Suppressor macrophage (primary cell): ENCODE measurements at regions not wholly inside any gene's neighbourhood (a gene's known extent, or its start where the extent isn't known, plus 50 kb on each side); places are given as distances from the start of the nearest gene placed in this dataset.

Source experiments
- DNase-seq, 4 experiments: peaks; one replicate each; pipeline ENCODE4 v3.0.0-alpha.2; 2020 to 2022

DNA sequence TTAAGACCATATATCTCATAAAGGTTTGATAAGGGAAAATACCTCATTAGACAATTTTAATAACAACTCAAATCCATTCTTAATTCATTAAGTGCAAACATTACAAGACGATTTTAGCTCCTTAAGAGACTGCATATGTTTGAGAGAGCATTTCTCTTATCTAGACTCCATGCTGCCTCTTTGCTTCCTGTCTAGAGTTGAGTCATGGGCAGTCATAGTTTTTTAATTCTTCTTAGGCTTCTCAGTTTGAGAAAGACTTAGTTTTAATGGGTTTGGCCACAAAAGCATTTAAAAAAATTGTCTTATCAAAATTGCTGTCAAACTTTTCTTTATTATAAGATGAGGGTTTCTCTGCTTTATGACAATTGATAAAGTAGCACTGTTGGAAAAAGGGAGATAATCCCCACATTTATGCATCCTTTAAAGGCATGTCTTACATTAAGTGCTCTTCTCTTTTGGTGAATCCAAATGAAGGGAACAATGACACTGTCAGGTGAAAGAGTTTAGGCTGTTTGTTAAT lies 713.4 kb downstream of the PCDH18 start:
- DNase-seq: no peak

DNA sequence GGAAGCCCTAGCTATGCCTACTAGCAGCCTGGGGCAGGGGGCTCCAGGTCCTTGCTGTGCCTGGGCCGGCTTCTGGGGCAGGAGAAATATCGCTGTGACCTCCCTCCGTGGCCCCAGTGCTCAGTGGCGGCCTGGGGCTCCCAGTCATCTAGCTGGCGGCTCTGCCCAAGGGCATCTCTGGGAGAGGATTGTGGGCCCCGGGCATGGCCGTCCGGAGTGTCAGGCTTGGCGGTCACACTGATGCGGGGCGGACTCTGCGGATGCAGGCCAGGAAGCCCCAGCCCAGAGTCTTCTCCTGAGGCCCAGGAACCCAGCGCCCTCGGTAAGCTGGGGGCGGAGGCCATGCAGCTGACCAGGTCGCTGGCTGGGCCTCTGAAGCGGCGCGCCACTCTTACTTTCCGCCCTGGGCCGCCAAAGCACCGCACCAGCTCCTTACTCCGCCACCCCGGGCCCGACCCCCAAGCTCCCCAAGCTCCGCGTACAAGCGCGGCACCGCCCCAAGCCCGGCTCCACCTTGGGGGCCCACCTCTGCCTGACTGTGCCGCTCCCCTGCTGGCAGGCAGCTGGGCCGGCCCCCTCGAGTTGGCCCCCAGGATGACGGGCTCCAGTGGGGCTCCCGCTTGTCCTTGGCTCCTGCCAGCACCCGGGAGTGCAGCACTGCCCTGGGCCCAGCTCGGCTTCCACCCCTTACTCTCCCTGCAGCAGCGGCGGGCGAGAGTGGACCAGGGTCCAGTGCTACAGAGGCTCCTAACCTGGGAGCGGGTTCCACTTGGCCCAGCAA lies 720.0 kb downstream of the PCDH18 start:
- DNase-seq: no peak

DNA sequence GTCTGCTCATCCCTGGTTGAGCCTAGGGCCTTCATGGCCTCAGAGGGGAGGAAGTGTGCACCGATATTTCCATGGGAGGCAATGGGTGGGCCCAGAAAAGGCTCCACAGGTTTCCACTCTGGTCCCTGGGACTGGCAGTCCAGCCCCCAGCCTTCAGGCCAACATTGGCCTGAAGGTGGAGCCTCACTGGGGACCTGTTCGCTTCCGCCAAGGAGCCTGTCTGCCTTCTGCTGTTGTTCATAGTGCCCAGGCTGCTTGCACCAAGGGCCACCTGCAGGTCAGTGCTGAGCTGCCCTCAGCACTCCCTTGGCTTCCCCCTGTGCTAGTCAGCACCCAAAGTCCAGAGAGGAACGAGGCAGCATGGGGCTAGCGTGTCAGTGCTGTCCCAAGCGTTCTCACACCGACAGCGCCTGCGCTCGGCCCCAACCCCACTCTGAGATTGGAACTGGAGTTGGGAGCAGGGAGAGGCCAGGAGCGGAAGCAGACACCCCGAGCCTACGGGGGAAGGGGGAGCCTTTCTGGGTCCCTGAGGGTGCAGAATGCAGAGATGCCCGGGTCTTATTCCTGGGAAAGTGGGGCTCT lies 720.7 kb downstream of the PCDH18 start:
- DNase-seq: no peak

DNA sequence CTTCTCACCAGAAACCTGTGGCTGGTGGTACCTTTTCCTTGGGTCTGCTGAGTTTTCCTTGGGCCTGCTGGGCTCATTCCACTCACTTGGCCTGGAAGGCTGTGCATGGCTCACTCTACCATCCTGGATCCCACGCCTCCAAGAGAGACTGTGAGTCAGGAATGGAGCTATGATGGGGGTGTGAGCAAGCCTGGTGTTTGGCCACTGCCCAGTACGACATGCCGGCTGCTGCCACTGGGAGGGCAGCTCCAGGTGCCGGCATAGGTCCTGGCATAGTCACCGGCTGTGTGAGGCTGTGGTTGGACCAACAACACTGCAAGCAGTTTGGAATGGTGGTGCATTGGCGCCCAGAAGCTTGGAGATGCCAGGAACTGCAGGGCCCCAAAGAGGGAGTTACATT lies 721.7 kb downstream of the PCDH18 start:
- DNase-seq: no peak

DNA sequence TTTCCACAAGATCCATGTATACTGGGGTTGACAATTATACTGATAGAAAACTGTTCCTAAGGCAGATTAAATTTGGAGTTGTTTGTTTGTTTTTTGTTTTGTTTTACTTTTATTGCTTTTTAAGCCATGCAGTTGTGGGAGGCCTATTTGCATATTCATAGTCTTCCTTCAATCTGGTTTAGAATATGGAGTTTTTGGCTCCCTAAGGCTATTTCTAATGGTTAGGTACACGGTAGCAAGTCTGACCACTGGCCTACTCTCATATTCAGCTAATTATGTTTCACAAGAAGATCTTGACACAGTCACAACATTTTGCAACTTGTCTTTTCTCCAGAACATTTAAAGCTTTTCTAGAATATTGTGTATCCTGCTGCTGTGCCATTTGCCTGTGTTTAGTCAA lies 725.5 kb downstream of the PCDH18 start:
- no peak for DNase-seq

DNA sequence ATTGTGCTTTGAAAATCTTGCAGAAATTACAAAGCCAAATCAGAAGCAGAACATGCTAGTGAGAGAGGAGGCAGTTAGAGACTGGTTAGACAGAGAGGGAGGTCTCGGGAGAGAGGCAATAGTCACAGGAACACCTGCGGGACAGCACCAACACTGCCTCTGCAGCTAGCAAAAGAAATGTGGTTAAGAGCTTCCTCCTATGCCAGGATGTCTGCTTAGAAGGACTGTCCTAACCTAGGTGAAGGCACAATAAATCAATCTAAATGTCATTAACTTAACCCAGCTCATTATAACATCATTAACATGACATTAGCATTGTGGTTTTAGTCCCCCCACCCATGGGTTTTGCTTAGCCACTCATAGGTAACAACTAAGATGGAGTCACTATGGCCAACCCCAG lies 726.7 kb downstream of the PCDH18 start:
- DNase-seq: no peak

DNA sequence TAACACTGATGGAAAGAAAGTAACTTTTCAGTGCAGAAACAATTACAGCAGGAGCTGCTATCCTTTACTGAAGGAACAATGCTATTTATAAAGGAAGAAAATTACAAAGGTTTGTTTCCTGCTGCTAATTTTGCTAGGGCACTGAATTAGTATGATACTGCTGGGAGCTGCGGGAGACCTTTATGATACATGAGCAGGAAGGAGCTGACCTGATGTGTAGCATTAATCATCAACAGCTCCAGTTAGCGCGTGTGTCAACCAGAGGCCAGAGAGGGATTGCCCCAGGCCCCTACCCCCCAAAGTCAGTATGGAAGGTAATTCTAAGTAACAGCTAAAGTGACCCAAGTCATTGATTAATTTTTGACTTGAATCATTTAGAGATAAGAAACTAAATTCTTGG lies 728.9 kb downstream of the PCDH18 start:
- DNase-seq: no peak

DNA sequence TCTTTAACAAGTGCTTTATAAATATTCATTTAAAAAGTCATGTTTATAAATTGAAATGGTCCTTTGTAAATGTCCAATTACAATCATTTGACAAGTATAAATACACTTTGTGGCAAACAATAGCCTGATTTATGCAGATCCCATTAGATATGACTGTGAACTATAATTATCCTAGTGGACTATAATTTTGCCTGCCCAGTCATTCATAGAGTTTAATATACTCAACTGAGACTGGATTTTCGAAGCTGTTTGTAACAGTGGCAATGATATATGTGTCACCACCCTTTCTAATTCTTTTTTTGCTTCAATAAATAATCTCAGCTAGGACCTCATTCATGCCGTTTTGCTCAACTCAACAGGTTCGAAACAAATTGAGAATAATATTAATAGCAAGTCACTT lies 732.0 kb downstream of the PCDH18 start:
- no peak for DNase-seq

DNA sequence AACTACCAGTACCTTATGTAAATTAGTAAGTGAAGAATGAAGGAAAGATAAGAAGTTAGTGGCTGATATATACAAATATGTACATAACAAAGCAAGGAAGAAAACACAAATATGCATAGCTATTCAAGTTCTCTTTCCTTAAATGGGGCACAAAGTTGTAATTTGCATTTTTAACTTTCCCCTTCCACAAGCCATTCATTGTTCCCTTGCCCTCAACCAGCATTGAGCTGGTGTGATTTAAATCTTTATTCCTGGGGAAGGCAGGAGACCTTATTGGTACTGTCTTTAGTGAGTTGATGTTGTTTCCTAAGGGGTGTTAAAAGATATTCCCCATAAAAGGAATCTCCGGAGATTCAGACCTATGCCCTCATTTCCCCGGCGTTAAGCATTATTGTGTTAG lies 735.3 kb downstream of the PCDH18 start:
- DNase-seq: no peak

DNA sequence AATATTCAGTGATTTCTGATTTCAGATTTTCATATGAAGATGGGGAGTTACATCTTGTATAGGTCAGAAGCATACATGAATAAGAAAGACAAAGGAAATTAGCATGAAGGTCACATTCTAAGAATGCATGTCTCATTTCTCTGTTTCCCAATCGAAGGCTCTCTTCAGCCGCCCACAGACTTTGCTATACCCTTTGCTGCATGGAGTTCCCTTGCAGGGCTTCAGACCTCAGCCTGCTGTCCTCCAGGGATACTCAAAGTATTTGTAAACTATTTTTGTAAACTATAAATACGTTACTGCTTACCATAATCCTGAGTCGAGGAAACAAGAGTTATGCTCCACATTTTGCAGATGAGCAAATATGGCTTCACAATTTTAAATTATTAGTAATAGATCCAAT lies 738.4 kb downstream of the PCDH18 start:
- DNase-seq: peak in 1 of 4 experiments; percentile 1

DNA sequence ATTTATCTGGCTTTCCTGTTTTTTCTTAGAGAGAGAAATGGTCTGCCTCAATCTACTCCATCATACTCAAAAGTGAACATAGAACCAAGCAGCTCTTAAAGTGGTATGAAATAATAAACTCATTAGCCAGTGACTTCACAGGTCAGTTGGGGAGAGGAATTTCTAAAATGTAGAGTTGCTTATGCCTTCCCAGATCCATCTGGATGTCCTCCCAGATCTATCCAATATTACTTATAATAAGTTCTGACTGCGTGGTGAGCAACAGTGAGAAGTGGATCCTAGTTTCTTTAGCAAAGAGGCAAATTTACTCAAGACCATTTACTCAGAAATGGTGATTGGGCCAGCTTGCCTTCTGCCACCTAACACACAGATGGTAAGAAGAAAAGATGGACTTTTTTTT lies 748.0 kb downstream of the PCDH18 start:
- DNase-seq: no peak

DNA sequence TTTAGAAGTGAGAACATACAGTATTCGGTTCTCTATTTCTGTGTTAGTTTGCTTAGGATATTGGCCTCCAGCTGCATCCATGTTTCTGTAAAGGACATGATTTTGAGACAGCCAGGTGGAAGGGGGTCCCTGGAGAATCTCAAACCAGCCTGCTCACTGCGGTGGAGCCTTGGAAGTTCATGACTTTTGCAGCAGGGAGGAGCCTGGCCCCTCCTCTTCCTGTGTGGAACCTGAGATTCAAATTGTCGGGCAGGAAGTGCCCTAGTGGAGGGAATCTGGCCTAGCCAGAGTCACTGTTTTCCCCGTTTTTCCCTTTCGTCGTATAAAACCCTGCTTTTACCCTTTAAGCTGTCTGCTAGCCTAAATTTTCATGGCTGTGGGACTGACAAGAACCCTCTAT lies 762.6 kb downstream of the PCDH18 start:
- no peak for DNase-seq

DNA sequence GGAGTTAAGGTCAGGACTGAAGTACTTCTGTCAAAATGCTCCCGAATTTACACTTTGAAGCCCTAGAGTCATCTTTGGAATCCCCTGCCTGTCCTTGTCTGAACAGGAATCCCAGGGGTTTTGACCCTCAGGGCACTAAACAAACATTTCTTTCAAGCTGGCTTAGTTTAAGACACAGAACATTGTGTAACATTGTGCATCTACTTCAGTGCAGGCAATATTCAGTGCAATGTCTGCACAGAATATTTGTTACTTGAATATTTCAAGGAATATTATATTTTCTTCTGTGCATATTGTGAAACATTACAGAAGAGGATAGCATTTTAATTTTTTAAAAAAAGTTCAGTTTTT lies 763.4 kb downstream of the PCDH18 start:
- no peak for DNase-seq

DNA sequence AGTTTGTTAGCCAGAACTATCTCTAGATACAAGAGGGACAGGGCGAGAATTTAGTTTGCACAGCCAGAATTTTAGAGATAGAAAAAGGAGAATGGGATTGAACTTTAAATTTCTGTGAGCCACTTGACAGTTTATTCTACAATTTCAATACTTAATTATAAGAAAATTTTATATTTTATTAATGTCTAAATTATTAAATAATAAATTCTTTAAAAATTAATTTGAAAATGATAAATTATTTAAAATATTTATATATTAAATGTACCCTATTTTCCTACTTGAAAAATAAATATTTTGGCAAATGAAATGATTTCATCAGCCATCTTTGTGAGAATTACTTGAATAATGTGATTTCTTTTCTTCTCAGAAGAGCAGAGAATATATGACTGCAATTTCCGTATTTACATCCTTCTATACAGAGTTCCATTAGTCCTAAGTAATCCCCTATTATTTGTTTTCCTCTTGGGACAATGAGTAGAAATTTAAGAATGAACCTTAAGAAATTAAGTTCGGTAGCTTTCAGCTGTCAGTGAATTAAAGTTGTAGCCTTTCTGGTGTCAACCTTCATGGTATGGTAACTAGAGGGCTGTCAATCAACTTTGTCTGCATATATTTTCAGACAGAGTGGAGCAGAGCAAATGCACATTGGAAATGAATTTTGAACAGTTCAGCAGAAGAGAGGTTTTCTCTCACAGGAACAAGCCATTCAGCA lies 763.9 kb downstream of the PCDH18 start:
- DNase-seq: no peak

DNA sequence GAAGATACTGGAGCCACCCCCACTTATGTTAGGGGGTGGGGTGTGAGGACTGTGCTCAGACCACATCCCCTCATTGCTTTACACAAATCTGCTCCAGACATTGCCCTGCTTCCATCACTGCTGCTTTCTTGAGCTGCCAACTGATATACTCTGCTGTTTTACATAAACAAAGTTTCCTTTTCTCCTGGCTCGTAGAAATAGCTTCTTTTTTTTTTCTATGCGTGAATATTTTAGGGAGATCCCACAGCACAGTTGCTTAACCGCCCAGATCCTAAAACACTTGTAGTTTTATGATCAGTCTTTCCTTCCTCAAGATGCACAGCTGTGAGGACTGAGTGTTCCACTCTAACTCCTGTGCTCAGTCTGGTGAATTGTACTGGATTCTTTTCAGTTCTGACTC lies 768.4 kb downstream of the PCDH18 start:
- no peak for DNase-seq

DNA sequence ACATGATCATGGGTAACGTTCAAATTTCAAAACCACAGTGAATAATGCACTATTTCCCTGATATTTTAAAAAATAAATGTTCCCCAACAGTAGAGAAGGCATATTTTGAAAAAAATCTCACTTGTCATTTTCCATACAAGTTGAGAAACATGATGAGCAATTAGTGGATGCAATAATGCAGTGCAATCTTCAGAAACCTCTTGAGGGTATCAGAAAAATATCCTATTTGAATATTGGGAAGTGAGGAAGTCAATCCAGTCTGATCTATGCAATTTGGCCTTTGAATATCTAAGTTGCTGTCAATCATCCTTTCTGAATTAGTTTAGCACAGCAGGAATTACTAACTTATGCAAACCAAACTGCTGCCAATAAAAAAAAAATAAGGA lies 776.8 kb downstream of the PCDH18 start:
- DNase-seq: no peak

DNA sequence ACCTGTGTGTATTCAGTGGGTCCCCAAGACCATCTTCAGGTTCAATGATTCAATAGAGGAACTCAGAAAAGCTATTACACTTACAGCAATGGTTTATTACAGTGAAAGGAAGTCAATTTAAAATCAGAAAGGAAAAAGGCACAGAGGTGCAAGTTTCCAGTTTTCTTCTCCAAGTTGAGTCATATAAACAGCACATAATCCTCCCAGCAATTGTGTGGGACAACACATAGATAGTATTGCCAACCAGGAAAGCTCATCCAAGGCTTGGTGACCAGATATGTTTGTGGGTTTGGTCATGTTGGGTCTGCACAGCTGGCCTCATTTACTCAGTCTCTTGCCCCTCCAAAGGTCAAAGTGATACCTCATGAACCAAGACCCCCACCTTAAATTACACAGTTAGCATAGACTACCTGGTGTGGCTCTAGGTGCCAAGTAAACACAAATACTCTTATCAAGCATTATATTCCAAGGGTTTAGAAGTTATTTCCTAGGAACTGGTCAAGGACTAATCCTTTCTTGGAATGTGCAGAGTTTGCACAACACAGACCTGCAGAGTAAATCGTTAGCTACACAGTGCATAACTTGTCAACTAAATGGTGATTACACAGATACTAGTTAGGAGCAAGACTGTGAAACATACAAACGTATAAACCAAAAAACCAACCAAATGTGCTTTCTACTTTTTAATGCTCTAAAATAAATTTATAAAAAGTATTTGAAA lies 777.3 kb downstream of the PCDH18 start:
- DNase-seq: no peak

DNA sequence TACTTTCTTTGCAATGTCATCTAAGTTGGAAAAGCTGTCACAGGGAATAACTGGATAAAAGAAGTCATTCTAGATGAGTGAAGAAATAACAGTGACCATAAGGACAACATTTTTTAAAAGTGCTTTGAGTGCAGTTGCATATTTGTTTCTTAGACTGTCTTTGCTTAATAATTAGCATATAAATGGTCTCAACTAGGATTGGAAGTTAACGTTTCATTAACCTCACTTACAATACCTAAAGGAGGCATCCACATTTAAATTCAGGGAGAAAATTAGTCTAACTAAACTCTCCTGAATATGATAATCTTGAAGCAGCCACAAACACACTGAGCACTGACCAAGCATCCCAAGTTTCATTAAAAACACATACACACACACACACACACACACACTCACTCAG lies 780.7 kb downstream of the PCDH18 start:
- DNase-seq: no peak

DNA sequence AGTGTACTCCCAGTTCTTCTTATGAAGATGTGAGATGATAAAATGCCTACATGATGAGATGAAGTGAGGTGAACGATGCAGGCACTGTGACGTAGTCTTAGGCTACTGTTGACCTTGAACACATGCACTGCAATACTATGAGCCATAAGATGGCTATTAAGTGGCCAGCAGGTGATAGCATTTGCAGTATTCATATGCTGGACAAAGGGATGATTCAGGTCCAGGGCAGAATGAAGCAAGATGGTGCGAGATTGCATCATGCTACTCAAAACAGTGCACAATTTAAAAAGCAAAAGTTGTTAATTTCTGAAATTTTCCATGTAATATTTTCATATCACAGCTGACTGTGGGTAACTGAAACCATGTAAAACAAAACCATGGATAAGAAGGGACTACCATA lies 781.4 kb downstream of the PCDH18 start:
- no peak for DNase-seq

DNA sequence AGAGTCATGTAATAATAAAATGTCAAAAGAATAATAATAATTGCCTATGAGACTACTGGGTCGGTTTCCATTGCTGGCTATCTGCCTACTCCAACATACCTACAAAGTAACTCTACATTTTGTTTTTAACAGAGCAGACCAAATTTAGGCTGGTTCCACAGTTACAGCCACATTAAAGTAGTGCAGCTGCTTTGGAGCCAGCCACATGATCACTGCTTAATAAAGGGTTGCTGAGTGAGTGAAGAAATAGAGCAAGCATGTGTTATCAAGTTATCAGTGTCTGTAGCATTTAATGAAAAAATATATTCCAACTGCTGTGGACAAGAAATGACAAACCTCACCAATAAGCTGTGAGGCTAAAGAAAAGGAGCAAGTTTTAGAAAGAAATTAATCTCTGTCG lies 782.3 kb downstream of the PCDH18 start:
- DNase-seq: no peak

DNA sequence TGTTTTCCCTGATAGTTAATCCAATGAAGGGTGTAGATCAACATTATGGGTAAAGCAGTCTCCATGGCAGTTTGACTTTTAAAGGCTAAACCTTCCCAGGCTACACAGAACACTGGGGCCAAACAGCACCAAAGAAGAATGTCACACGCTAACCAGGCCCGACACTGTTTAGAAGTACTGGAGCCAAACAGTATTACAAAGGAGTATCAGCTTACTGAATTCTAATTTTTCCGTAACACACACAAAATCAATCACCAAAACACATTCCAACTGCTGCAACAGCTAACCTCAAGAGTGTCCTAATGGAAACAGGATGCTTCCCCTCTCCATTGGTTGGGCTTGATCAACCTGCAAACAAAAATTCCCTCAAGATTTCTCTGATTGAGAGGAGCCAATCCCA lies 783.5 kb downstream of the PCDH18 start:
- no peak for DNase-seq

DNA sequence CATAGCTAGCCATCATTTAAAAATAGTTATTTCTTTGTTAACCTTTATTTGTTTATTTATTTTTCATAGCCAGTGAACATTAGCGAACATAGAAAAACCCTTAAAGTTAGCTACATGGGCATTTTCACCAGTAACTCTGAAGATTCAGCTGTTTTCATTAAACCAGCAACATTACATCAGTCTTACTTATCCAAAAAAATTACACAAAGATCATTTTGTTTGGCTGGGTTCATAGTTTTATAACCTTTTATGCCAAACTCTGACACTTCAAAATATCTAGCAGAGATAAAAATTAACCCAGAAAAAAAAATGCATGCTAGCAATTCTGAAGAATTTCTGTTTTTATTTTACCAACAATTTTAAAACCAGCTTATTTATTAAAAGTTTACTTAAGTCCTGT lies 784.1 kb downstream of the PCDH18 start:
- DNase-seq: no peak

DNA sequence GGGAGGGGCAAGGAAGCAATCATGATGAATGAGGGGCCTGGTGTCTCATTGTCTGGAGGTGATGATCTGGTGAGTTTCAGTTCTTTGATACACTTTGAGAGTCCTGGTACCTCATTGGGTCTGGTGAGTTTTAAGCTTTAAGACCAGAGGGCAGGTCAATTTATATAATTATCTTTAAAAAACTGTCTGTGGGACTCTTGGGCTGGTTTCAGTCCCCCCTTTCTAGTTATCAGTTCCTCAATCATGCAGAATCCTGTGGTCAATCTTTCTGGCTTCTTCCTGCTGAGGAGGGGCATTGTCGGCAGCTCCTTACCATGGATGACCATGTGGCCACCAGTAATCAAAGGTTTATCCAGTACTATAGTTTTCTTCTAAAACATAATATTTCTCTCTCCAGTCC lies 789.1 kb downstream of the PCDH18 start:
- no peak for DNase-seq
